ENCODE measurements at regions not wholly inside any gene's neighbourhood (a gene's known extent, or its start where the extent isn't known, plus 50 kb on each side); places are given as distances from the start of the nearest gene placed in this dataset.

DNA sequence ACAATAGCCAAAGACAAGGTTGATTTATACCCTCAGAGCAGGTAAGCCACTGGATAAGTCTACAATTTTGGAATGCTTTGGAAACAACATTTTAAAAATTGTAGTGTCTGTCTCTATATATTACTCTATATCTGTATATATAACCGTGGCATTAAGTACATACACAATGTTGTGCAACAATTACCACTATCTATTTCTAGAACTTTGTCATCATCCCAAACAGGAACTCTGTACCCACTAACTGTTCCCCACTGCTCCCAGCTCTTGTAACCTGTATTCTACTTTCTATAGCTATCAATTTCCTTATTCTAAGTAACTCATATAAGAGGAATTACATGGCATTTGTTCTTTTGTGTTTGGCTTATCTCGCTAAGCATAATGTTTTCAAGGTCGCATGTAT is 78.2 kb upstream of the ASCC3 start:
- WGBS, 2 donors (ENCODE audit: low coverage in 1 of 2): 82 to 100% methylated on average over 3 of the region's 3 CpGs

DNA sequence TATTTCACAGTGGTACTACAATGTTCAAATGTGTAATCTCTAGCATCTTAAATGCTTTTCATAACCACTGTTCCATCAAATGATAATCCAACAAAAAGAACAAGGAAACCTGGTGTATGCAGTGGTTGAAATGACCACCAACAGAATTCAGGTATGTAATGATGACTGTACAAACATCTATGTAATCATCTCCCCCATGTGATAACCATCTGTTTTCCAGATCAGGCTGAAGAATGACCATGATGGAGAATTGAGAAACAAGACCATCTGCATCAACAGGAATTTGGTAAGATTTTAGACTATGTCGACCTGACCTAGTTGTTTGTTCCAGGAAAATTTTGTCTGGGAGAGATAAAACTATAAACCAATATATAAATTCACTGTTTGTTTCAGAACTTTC is 81.3 kb upstream of the ASCC3 start:
- 87 to 89% methylated on average over 1 of the region's 1 CpG for WGBS, 2 donors (ENCODE audit: low coverage in 1 of 2)
- Histone ChIP-seq H3K27ac (no peak overlapping the region), H3K36me3 (no peaks in the 10 kb centered on the region), H3K27me3 (no peaks in the 10 kb centered on the region), H3K4me1 (no peaks in the 10 kb centered on the region), H3K4me3 (no peak overlapping the region), H3K9me3 (no peaks in the 10 kb centered on the region)
- ATAC-seq: no peak
- no peak for TF ChIP-seq POLR2AphosphoS5 (IDR thresholded peaks at IDR 0.05)
- TF ChIP-seq, protein P1, sequence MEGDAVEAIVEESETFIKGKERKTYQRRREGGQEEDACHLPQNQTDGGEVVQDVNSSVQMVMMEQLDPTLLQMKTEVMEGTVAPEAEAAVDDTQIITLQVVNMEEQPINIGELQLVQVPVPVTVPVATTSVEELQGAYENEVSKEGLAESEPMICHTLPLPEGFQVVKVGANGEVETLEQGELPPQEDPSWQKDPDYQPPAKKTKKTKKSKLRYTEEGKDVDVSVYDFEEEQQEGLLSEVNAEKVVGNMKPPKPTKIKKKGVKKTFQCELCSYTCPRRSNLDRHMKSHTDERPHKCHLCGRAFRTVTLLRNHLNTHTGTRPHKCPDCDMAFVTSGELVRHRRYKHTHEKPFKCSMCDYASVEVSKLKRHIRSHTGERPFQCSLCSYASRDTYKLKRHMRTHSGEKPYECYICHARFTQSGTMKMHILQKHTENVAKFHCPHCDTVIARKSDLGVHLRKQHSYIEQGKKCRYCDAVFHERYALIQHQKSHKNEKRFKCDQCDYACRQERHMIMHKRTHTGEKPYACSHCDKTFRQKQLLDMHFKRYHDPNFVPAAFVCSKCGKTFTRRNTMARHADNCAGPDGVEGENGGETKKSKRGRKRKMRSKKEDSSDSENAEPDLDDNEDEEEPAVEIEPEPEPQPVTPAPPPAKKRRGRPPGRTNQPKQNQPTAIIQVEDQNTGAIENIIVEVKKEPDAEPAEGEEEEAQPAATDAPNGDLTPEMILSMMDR (IDR thresholded peaks at IDR 0.05): no peak
- TF ChIP-seq POLR2A (IDR thresholded peaks at IDR 0.05): no peak
- TF ChIP-seq EP300 (IDR thresholded peaks at IDR 0.05): no peak

More for the DNA sequence above, 78.2 kb upstream of the ASCC3 start:
- Histone ChIP-seq H3K9me3 (no peaks in the 10 kb centered on the region), H3K27ac (no peak overlapping the region), H3K36me3 (no peaks in the 10 kb centered on the region), H3K27me3 (no peaks in the 10 kb centered on the region), H3K4me1 (no peaks in the 10 kb centered on the region), H3K4me3 (no peak overlapping the region)
- TF ChIP-seq POLR2AphosphoS5 (IDR thresholded peaks at IDR 0.05) (no peak), EP300 (IDR thresholded peaks at IDR 0.05) (no peak), POLR2A (IDR thresholded peaks at IDR 0.05) (no peak)
- TF ChIP-seq, protein P1 (IDR thresholded peaks at IDR 0.05): no peak
- ATAC-seq: no peak

DNA sequence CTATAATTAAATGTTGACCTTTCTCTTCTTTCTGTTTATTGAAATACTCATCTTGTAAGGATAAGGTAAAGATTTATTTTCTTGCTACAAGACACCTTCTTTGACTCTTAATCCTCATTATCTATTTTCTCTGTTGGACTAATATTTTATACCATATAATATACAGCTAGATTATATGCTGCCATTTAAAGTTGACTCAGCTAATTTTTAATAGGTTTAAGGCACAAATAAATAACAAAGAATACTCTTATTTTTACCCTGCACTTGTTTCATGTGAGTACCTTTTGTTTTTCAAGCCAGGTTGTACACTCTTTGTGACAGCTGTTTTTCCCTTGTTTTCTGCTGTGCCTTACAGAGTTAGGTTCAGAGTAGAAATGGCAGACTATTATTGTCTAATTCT is 83.9 kb upstream of the ASCC3 start:
- TF ChIP-seq, protein P1 (IDR thresholded peaks at IDR 0.05): no peak
- TF ChIP-seq POLR2AphosphoS5 (IDR thresholded peaks at IDR 0.05) (no peak), POLR2A (IDR thresholded peaks at IDR 0.05) (no peak), EP300 (IDR thresholded peaks at IDR 0.05) (no peak)
- Histone ChIP-seq H3K4me1 (no peaks in the 10 kb centered on the region), H3K36me3 (no peaks in the 10 kb centered on the region), H3K4me3 (no peak overlapping the region), H3K27ac (no peak overlapping the region), H3K9me3 (no peaks in the 10 kb centered on the region), H3K27me3 (no peaks in the 10 kb centered on the region)
- ATAC-seq: no peak

DNA sequence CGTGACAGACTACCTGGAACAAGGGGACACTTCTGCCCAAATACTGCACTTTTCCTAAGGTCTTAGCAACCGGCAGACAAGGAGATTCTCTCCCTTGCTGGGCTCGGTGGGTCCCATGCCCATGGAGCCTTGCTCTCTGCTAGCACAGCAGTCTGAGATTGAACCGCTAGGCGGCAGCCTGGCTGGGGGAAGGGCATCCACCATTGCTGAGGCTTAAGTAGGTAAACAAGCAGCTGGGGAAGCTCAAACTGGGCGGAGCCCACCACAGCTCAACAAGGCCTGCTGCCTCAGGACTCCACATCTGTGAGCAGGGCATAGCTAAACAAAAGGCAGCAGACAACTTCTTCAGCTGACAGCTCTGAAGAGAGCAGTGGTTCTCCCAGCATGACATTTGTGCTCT is 87.8 kb upstream of the ASCC3 start:
- TF ChIP-seq EP300 (IDR thresholded peaks at IDR 0.05): no peak
- TF ChIP-seq POLR2AphosphoS5 (IDR thresholded peaks at IDR 0.05): no peak
- TF ChIP-seq, protein P1 (IDR thresholded peaks at IDR 0.05): no peak
- TF ChIP-seq POLR2A (IDR thresholded peaks at IDR 0.05): no peak
- no CpG with 5 or more reads among the region's 6 CpGs for WGBS, 2 donors (ENCODE audit: low coverage in 1 of 2)
- no peak for ATAC-seq
- H3K4me3 ChIP-seq: no peak overlapping the region
- no peak overlapping the region for H3K27ac ChIP-seq
- H3K27me3 ChIP-seq: no peaks in the 10 kb centered on the region
- H3K4me1 ChIP-seq: no peaks in the 10 kb centered on the region
- no peaks in the 10 kb centered on the region for H3K36me3 ChIP-seq
- H3K9me3 ChIP-seq: no peaks in the 10 kb centered on the region

DNA sequence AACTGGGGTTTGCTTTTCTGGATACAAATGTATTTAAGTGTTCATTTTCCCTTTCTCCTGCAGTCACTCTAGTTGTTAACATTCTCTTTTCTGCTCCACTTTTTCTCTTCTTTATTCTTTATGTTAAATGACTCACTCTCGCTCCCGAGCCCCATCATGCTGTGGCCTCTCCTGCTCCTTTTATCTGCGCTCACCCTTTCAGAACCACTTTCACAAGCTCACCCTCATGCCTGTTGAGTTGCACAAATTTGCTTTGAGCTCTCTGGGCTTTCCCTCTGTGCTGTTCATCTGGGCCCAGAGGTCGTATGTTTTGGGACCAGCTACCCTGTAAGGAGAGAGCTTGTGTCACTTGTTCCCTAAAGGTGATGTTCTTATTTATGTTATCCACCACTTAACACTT is 98.1 kb upstream of the ASCC3 start:
- no peaks in the 10 kb centered on the region for H3K27me3 ChIP-seq
- no peak overlapping the region for H3K4me3 ChIP-seq
- WGBS, 2 donors (ENCODE audit: low coverage in 1 of 2): 31 to 81% methylated on average over 3 to 4 of the region's 4 CpGs
- H3K4me1 ChIP-seq: no peaks in the 10 kb centered on the region
- no peaks in the 10 kb centered on the region for H3K36me3 ChIP-seq
- no peak for ATAC-seq
- TF ChIP-seq POLR2A (IDR thresholded peaks at IDR 0.05): no peak
- TF ChIP-seq, protein P1 (IDR thresholded peaks at IDR 0.05): no peak
- no peak for TF ChIP-seq EP300 (IDR thresholded peaks at IDR 0.05)
- H3K27ac ChIP-seq: no peak overlapping the region
- H3K9me3 ChIP-seq: peaks cover 0 to 8% (median 0%) of the 10 kb centered on the region in 3 donors

Measured in gastroesophageal sphincter (tissue), 4 donors.